SK-N-SH (cell line): ENCODE measurements at regions not wholly inside any gene's neighbourhood (a gene's known extent, or its start where the extent isn't known, plus 50 kb on each side); places are given as distances from the start of the nearest gene placed in this dataset.

Experiments used
- CHD2 ChIP-seq: fragments of 150-350 bp; IDR thresholded peaks from 2 replicates; pipeline ENCODE4 v1.6.1; 2018; ENCODE audit warnings: low read length; ENCODE audit not compliant: partially characterized antibody
- EP300 ChIP-seq, 2 experiments: IDR thresholded peaks; 2 replicates each; pipeline versions ENCODE4 v1.4.0 to v1.6.1; 2012; ENCODE audit warnings: borderline replicate concordance in 1 of 2, low read depth in 1 of 2, low read length in 1 of 2
- GABPA ChIP-seq: IDR thresholded peaks from 2 replicates; pipeline ENCODE4 v1.4.0; 2012; ENCODE audit warnings: low read depth, mild to moderate bottlenecking
- NFIC ChIP-seq: IDR thresholded peaks from 2 replicates; pipeline ENCODE4 v1.4.0; 2012; ENCODE audit warnings: borderline replicate concordance
- NRF1 ChIP-seq: IDR thresholded peaks from 2 replicates; pipeline ENCODE4 v1.6.1; 2012; ENCODE audit warnings: low read depth, mild to moderate bottlenecking, low read length
- TF ChIP-seq, protein P1 (sequence below): fragments of 200-600 bp; sonication (generic); IDR thresholded peaks from 2 replicates; pipeline ENCODE4 v1.6.1; 2017; ENCODE audit warnings: antibody characterized with exemption, mild to moderate bottlenecking, moderate library complexity

DNA sequence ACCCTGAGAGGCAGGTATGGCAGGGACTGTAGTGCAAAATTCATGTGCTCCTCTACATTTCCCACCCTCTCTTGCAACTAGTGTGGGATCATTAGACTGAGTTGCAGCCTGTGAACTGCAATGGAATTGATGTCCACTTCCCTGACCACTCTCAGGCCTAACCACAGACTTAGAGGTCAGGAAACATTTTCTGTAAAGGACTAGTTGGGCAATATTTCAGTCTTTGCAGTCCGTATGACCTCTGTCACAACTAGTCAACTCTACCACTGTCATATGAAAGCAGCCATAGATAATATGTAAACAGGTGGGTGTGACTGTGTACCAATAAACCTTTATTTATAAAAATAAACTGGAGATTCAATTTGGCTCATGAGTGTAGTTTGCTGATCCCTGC, 134.4 kb upstream of the TOP1 start:
- TF ChIP-seq, protein P1, sequence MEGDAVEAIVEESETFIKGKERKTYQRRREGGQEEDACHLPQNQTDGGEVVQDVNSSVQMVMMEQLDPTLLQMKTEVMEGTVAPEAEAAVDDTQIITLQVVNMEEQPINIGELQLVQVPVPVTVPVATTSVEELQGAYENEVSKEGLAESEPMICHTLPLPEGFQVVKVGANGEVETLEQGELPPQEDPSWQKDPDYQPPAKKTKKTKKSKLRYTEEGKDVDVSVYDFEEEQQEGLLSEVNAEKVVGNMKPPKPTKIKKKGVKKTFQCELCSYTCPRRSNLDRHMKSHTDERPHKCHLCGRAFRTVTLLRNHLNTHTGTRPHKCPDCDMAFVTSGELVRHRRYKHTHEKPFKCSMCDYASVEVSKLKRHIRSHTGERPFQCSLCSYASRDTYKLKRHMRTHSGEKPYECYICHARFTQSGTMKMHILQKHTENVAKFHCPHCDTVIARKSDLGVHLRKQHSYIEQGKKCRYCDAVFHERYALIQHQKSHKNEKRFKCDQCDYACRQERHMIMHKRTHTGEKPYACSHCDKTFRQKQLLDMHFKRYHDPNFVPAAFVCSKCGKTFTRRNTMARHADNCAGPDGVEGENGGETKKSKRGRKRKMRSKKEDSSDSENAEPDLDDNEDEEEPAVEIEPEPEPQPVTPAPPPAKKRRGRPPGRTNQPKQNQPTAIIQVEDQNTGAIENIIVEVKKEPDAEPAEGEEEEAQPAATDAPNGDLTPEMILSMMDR, result no peak
- TF ChIP-seq GABPA (no peak), EP300 (IDR thresholded peaks at IDR 0.05; ENCODE audit: borderline replicate concordance in 1 of 2, low read depth in 1 of 2, low read length in 1 of 2) (no peak), NRF1 (no peak), NFIC (no peak), CHD2 (no peak)
